Activated CD8-positive, alpha-beta memory T cell treated with anti-CD3 and anti-CD28 coated beads, Interleukin-2, amount 50 U/mL, for 48 hours (primary cell): ENCODE measurements at regions not wholly inside any gene's neighbourhood (a gene's known extent, or its start where the extent isn't known, plus 50 kb on each side); places are given as distances from the start of the nearest gene placed in this dataset.
A peak's percentile ranks its signal among the peaks of the same experiment; 100 is the strongest.

Experiments used
- DNase-seq: peaks from one replicate; pipeline ENCODE4 v3.0.0-alpha.2; 2020

- DNase-seq, result no peak
Measured at GRCh38 chr2:11075221-11075620, 80.0 kb upstream of the SLC66A3 start.

GRCh38 chr2:11077411-11077810, 77.9 kb upstream of the SLC66A3 start:
- DNase-seq, result no peak

GRCh38 chr2:11079136-11079824, 76.0 kb upstream of the SLC66A3 start:
- no peak for DNase-seq

GRCh38 chr2:11080253-11081115, 74.8 kb upstream of the SLC66A3 start:
- DNase-seq, result no peak

- no peak for DNase-seq
Measured at GRCh38 chr2:11082880-11083279, 72.4 kb upstream of the SLC66A3 start.

GRCh38 chr2:11088821-11089220, 66.4 kb upstream of the SLC66A3 start:
- peak; percentile 7 for DNase-seq

- peak; percentile 12 for DNase-seq
Measured at GRCh38 chr2:11090187-11090586, 65.1 kb upstream of the SLC66A3 start.

GRCh38 chr2:11092701-11093335, 62.4 kb upstream of the SLC66A3 start:
- no peak for DNase-seq

- no peak for DNase-seq
Measured at GRCh38 chr2:11093467-11093866, 61.8 kb upstream of the SLC66A3 start.

- no peak for DNase-seq
Measured at GRCh38 chr2:11094021-11094810, 61.1 kb upstream of the SLC66A3 start.

GRCh38 chr2:11096591-11096990, 58.7 kb upstream of the SLC66A3 start:
- no peak for DNase-seq

GRCh38 chr2:11097038-11097720, 58.1 kb upstream of the SLC66A3 start:
- DNase-seq, result no peak

GRCh38 chr2:11097854-11098387, 57.3 kb upstream of the SLC66A3 start:
- no peak for DNase-seq

- DNase-seq, result peak; percentile 33
Measured at GRCh38 chr2:11099122-11100065, 55.9 kb upstream of the SLC66A3 start.

- DNase-seq, result peak; percentile 28
Measured at GRCh38 chr2:11100130-11100529, 55.1 kb upstream of the SLC66A3 start.

GRCh38 chr2:11100976-11101375, 54.3 kb upstream of the SLC66A3 start:
- DNase-seq, result peak; percentile 30

- peak; percentile 18 for DNase-seq
Measured at GRCh38 chr2:11101430-11101829, 53.8 kb upstream of the SLC66A3 start.

GRCh38 chr2:11102466-11102865, 52.8 kb upstream of the SLC66A3 start:
- DNase-seq, result peak; percentile 38

GRCh38 chr2:11102956-11103860, 52.1 kb upstream of the SLC66A3 start:
- peak; percentile 37 for DNase-seq
